Neutrophil (primary cell): ENCODE measurements at regions not wholly inside any gene's neighbourhood (a gene's known extent, or its start where the extent isn't known, plus 50 kb on each side); places are given as distances from the start of the nearest gene placed in this dataset.

Experiments
- H3K27ac ChIP-seq: fragments of 200-600 bp; sonication (generic); 2 replicates; pipeline ENCODE4 v1.5.1; 2016; ENCODE audit warnings: mild to moderate bottlenecking, moderate library complexity
- H3K27me3 ChIP-seq: fragments of 200-600 bp; sonication (generic); 2 replicates; pipeline ENCODE4 v1.6.0; 2016; ENCODE audit warnings: mild to moderate bottlenecking
- H3K36me3 ChIP-seq: fragments of 200-600 bp; sonication (generic); 2 replicates; pipeline ENCODE4 v1.5.1; 2017
- H3K4me1 ChIP-seq, 2 experiments: fragments of 200-600 bp in 1 of 2; sonication (generic) in 1 of 2; 1 replicate in 1 of 2; 2 replicates in 1 of 2; pipeline versions ENCODE4 v1.5.1 to v1.6.1; 2013 to 2016; ENCODE audit warnings: low read depth in 1 of 2, low read length in 1 of 2, mild to moderate bottlenecking in 1 of 2, moderate library complexity in 1 of 2; ENCODE audit not compliant: control insufficient read depth in 1 of 2, insufficient read depth in 1 of 2
- H3K4me3 ChIP-seq, 2 experiments: fragments of 200-600 bp in 1 of 2; sonication (generic) in 1 of 2; 1 replicate in 1 of 2; 2 replicates in 1 of 2; pipeline ENCODE4 v1.5.1; 2013 to 2016; ENCODE audit warnings: low read depth in 1 of 2, low read length in 1 of 2, mild to moderate bottlenecking in 1 of 2, moderate library complexity in 1 of 2
- H3K9me3 ChIP-seq: fragments of 200-600 bp; sonication (generic); 2 replicates; pipeline ENCODE4 v1.5.1; 2016
- CTCF ChIP-seq: fragments of 200-600 bp; sonication (generic); IDR thresholded peaks from 2 replicates; pipeline ENCODE4 v1.5.1; 2016; ENCODE audit warnings: antibody characterized with exemption

GRCh38 chr4:130648570-130648969 is 1552.6 kb downstream of the C4orf33 start:
- H3K27ac ChIP-seq, result no peak overlapping the region
- TF ChIP-seq CTCF, result no peak
- no peaks in the 10 kb centered on the region for H3K4me1 ChIP-seq
- no peaks in the 10 kb centered on the region for H3K9me3 ChIP-seq
- H3K36me3 ChIP-seq, result no peaks in the 10 kb centered on the region
- H3K27me3 ChIP-seq, result no peaks in the 10 kb centered on the region
- H3K4me3 ChIP-seq, result no peak overlapping the region

- Histone ChIP-seq H3K27ac (no peak overlapping the region), H3K27me3 (no peaks in the 10 kb centered on the region), H3K36me3 (no peaks in the 10 kb centered on the region), H3K9me3 (no peaks in the 10 kb centered on the region), H3K4me3 (no peak overlapping the region), H3K4me1 (no peaks in the 10 kb centered on the region)
- no peak for TF ChIP-seq CTCF
Observed at GRCh38 chr4:130653842-130654241, 1557.9 kb downstream of the C4orf33 start.

GRCh38 chr4:130659320-130659719 is 1563.4 kb downstream of the C4orf33 start:
- TF ChIP-seq CTCF, result no peak
- Histone ChIP-seq H3K27me3 (no peaks in the 10 kb centered on the region), H3K36me3 (no peaks in the 10 kb centered on the region), H3K4me3 (no peak overlapping the region), H3K27ac (no peak overlapping the region), H3K9me3 (no peaks in the 10 kb centered on the region), H3K4me1 (no peaks in the 10 kb centered on the region)

- Histone ChIP-seq H3K4me3 (no peak overlapping the region), H3K9me3 (no peaks in the 10 kb centered on the region), H3K36me3 (no peaks in the 10 kb centered on the region), H3K4me1 (no peaks in the 10 kb centered on the region), H3K27me3 (no peaks in the 10 kb centered on the region), H3K27ac (no peak overlapping the region)
- no peak for TF ChIP-seq CTCF
Observed at GRCh38 chr4:130668859-130669258, 1572.9 kb downstream of the C4orf33 start.

GRCh38 chr4:130675266-130675665 is 1579.3 kb downstream of the C4orf33 start:
- no peaks in the 10 kb centered on the region for H3K9me3 ChIP-seq
- no peak overlapping the region for H3K27ac ChIP-seq
- no peaks in the 10 kb centered on the region for H3K27me3 ChIP-seq
- no peak for TF ChIP-seq CTCF
- H3K4me3 ChIP-seq, result no peak overlapping the region
- H3K4me1 ChIP-seq, result no peaks in the 10 kb centered on the region
- no peaks in the 10 kb centered on the region for H3K36me3 ChIP-seq

GRCh38 chr4:130689181-130689580 is 1593.2 kb downstream of the C4orf33 start:
- no peaks in the 10 kb centered on the region for H3K9me3 ChIP-seq
- no peaks in the 10 kb centered on the region for H3K36me3 ChIP-seq
- no peak for TF ChIP-seq CTCF
- H3K4me3 ChIP-seq, result no peak overlapping the region
- H3K27ac ChIP-seq, result no peak overlapping the region
- no peaks in the 10 kb centered on the region for H3K4me1 ChIP-seq
- H3K27me3 ChIP-seq, result no peaks in the 10 kb centered on the region
